ENCODE measurements at regions not wholly inside any gene's neighbourhood (a gene's known extent, or its start where the extent isn't known, plus 50 kb on each side); places are given as distances from the start of the nearest gene placed in this dataset.

DNA sequence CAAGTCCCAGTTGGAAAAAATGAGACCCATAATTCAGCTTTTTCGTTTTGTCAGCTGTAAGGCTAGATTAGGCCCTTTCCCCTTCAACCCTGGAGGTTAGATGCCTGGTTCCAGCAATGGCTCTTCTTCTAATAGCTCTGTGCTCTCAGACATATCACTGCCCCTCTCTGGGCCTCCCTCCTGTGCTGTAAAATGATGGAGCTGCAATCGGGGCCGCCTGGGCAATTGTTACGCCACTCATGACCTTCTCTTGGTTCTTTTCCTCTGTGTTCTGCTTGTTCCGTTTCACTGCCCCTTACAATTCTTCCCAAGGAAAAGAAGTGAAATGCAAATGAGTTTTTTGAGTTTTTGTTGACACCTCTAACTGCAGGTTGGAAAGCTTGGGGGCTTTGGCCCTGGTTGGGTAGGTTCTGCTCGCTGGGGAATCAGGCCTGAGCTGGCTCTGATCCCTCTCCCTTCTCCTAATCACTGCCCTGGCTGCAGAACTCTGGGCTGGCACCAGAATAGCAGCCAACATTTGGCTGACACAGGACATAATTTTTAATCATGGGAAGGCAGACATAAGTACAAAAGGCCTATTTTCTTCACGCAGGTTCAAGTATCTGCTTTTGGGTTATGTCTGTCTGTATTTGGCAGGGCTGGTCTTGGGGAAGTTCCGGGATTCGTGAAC lies 110.9 kb downstream of the FOXD1 start:
- ATAC-seq = no peak
- CTCF ChIA-PET = no interaction called here
- BruUV-seq (replicated peaks) = no TSS peak

More for the DNA sequence above, 110.9 kb downstream of the FOXD1 start:
- intact Hi-C loops (cut with micrococcal nuclease; ENCODE audit: unreplicated experiment) (no loop called here), in situ Hi-C loops (cut with MboI) (no loop called here)
- H3K4me2 ChIP-seq (ENCODE audit: control insufficient read depth, insufficient read depth) = no peak overlapping the region
- RAD21 ChIA-PET (ENCODE audit: unreplicated experiment) = no interaction called here
- H3K4me3 ChIP-seq = no peak overlapping the region
- H2AFZ ChIP-seq (ENCODE audit: control insufficient read depth, low read depth, low read length) = no peak overlapping the region
- H3K9ac ChIP-seq (ENCODE audit: control insufficient read depth, insufficient read depth, low read length) = no peak overlapping the region
- no peak for DNase-seq (ENCODE audit: low read depth, low spot score)
- peaks cover 1 to 4% of the 10 kb centered on the region in 2 experiments; a peak in 3 of 4 replicates for H3K27me3 ChIP-seq (replicated peaks in 1 of 2; ENCODE audit: control insufficient read depth in 2 of 2, insufficient read depth in 2 of 2, low read length in 1 of 2)
- H3K9me3 ChIP-seq (replicated peaks; ENCODE audit: control insufficient read depth, insufficient read depth, low read length) = no peaks in the 10 kb centered on the region
- no peak overlapping the region for H3K27ac ChIP-seq (ENCODE audit: control insufficient read depth, insufficient read depth)
- no peaks in the 10 kb centered on the region for H3K79me2 ChIP-seq (ENCODE audit: control insufficient read depth, insufficient read depth, low read length)
- WGBS (ENCODE audit: insufficient coverage, insufficient replicate concordance, low lambda C conversion rate, missing lambda C conversion rate) = 34% methylated on average over 9 of the region's 9 CpGs
- TF ChIP-seq NR2F1 (conservative IDR thresholded peaks at IDR 0.05) (no peak), SREBF2 (IDR thresholded peaks at IDR 0.05; ENCODE audit: low read length) (no peak), SMARCA5 (IDR thresholded peaks at IDR 0.05) (no peak), MEF2A (IDR thresholded peaks at IDR 0.05; ENCODE audit: insufficient read depth, low read depth, low read length) (no peak), NR2C1 (IDR thresholded peaks at IDR 0.05) (no peak), FOXK2 (IDR thresholded peaks at IDR 0.05) (no peak), BRCA1 (IDR thresholded peaks at IDR 0.05; ENCODE audit: low read depth, low read length) (no peak), HDGF (IDR thresholded peaks at IDR 0.05) (no peak), SUPT20H (IDR thresholded peaks at IDR 0.05; ENCODE audit: borderline replicate concordance, control insufficient read depth, low read depth, low read length) (no peak), TARDBP (IDR thresholded peaks at IDR 0.05; ENCODE audit: borderline replicate concordance) (no peak), CBX5 (IDR thresholded peaks at IDR 0.05; ENCODE audit: low read depth) (no peak), USF1 (IDR thresholded peaks at IDR 0.05; ENCODE audit: borderline replicate concordance, extremely low read length, insufficient read depth, low read depth, low read length) (no peak), ASH2L (IDR thresholded peaks at IDR 0.05; ENCODE audit: borderline replicate concordance, low read depth) (no peak), CREM (IDR thresholded peaks at IDR 0.05; ENCODE audit: low read depth) (no peak), POLR2A (IDR thresholded peaks at IDR 0.05; ENCODE audit: low read depth, low read length) (no peak), IRF4 (IDR thresholded peaks at IDR 0.05; ENCODE audit: low read depth, low read length) (no peak)
- TF ChIP-seq, protein P1, sequence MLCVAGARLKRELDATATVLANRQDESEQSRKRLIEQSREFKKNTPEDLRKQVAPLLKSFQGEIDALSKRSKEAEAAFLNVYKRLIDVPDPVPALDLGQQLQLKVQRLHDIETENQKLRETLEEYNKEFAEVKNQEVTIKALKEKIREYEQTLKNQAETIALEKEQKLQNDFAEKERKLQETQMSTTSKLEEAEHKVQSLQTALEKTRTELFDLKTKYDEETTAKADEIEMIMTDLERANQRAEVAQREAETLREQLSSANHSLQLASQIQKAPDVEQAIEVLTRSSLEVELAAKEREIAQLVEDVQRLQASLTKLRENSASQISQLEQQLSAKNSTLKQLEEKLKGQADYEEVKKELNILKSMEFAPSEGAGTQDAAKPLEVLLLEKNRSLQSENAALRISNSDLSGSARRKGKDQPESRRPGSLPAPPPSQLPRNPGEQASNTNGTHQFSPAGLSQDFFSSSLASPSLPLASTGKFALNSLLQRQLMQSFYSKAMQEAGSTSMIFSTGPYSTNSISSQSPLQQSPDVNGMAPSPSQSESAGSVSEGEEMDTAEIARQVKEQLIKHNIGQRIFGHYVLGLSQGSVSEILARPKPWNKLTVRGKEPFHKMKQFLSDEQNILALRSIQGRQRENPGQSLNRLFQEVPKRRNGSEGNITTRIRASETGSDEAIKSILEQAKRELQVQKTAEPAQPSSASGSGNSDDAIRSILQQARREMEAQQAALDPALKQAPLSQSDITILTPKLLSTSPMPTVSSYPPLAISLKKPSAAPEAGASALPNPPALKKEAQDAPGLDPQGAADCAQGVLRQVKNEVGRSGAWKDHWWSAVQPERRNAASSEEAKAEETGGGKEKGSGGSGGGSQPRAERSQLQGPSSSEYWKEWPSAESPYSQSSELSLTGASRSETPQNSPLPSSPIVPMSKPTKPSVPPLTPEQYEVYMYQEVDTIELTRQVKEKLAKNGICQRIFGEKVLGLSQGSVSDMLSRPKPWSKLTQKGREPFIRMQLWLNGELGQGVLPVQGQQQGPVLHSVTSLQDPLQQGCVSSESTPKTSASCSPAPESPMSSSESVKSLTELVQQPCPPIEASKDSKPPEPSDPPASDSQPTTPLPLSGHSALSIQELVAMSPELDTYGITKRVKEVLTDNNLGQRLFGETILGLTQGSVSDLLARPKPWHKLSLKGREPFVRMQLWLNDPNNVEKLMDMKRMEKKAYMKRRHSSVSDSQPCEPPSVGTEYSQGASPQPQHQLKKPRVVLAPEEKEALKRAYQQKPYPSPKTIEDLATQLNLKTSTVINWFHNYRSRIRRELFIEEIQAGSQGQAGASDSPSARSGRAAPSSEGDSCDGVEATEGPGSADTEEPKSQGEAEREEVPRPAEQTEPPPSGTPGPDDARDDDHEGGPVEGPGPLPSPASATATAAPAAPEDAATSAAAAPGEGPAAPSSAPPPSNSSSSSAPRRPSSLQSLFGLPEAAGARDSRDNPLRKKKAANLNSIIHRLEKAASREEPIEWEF (IDR thresholded peaks at IDR 0.05; ENCODE audit: insufficient replicate concordance, low read depth, low read length) = no peak
- TF ChIP-seq, protein P2, sequence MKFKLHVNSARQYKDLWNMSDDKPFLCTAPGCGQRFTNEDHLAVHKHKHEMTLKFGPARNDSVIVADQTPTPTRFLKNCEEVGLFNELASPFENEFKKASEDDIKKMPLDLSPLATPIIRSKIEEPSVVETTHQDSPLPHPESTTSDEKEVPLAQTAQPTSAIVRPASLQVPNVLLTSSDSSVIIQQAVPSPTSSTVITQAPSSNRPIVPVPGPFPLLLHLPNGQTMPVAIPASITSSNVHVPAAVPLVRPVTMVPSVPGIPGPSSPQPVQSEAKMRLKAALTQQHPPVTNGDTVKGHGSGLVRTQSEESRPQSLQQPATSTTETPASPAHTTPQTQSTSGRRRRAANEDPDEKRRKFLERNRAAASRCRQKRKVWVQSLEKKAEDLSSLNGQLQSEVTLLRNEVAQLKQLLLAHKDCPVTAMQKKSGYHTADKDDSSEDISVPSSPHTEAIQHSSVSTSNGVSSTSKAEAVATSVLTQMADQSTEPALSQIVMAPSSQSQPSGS (IDR thresholded peaks at IDR 0.05; ENCODE audit: low read length) = no peak
- POLR2A ChIA-PET = no interaction called here
- no peaks in the 10 kb centered on the region for H3K36me3 ChIP-seq (ENCODE audit: control insufficient read depth in 2 of 2, insufficient read depth in 2 of 2, low read length in 1 of 2)
- H4K20me1 ChIP-seq (ENCODE audit: control insufficient read depth, insufficient read depth) = no peaks in the 10 kb centered on the region
- H3K4me1 ChIP-seq (ENCODE audit: control insufficient read depth, insufficient read depth, low read length) = no peaks in the 10 kb centered on the region
- SMC1A ChIA-PET (ENCODE audit: uncharacterized antibody, unreplicated experiment) = no interaction called here
- no peak for FAIRE-seq
